T-cell (primary cell): ENCODE measurements at regions not wholly inside any gene's neighbourhood (a gene's known extent, or its start where the extent isn't known, plus 50 kb on each side); places are given as distances from the start of the nearest gene placed in this dataset.

Experiments used
- ATAC-seq, 4 experiments: fragments of 200-7000 bp in 3 of 4; fragments of 150-1000 bp in 1 of 4; cut with Tn5 transposase; replicated peaks in 1 of 4; 1 replicate in 3 of 4; 2 replicates in 1 of 4; pipeline ENCODE4 v1.10.0; 2021; ENCODE audit warnings: moderate library complexity in 3 of 4, mild to moderate bottlenecking in 2 of 4, moderate number of reproducible peaks in 1 of 4
- CTCF ChIA-PET, 2 donors: fragments of 300-600 bp; sonication (Branson Sonifier 250); formaldehyde crosslinking; loops; one replicate each; lab custom pipeline; 2022; ENCODE audit warnings: antibody characterized with exemption in 2 of 2; lab: Charles Lee
- POLR2A ChIA-PET, 2 donors: fragments of 300-600 bp; sonication (Branson Sonifier 250); formaldehyde crosslinking; loops; one replicate each; lab custom pipeline; 2022; ENCODE audit warnings: antibody characterized with exemption in 2 of 2; lab: Charles Lee
- DNase-seq, 35 experiments: peaks; one replicate each; pipeline versions ENCODE4 v3.0.0 to v3.0.0-alpha.2; 2013 to 2023
- H3K27ac ChIP-seq: one replicate; pipeline ENCODE4 v1.5.1; 2013; ENCODE audit warnings: low read length
- H3K27me3 ChIP-seq, 2 experiments: replicated peaks in 1 of 2; 1 replicate in 1 of 2; 2 replicates in 1 of 2; pipeline versions ENCODE4 v1.6.1 to v1.7.0; 2013; ENCODE audit warnings: low read length in 1 of 2, mixed read lengths in 1 of 2; ENCODE audit not compliant: control insufficient read depth in 2 of 2, insufficient read depth in 2 of 2; ENCODE audit errors: extremely low read depth in 1 of 2
- H3K36me3 ChIP-seq, 2 donors: 1 replicate in 1 of 2; 2 replicates in 1 of 2; pipeline versions ENCODE4 v1.6.1 to v1.7.0; 2013; ENCODE audit warnings: low read length in 1 of 2; ENCODE audit not compliant: control insufficient read depth in 2 of 2, insufficient read depth in 1 of 2; ENCODE audit errors: extremely low read depth in 1 of 2
- H3K4me1 ChIP-seq, 2 experiments: 1 replicate in 1 of 2; 2 replicates in 1 of 2; pipeline versions ENCODE4 v1.6.1 to v1.7.0; 2013; ENCODE audit warnings: low read length in 2 of 2, mixed read lengths in 1 of 2; ENCODE audit not compliant: insufficient read depth in 2 of 2, control insufficient read depth in 1 of 2; ENCODE audit errors: extremely low read depth in 1 of 2
- H3K4me3 ChIP-seq, 2 donors: 1 replicate in 1 of 2; 2 replicates in 1 of 2; pipeline versions ENCODE4 v1.5.1 to v1.7.0; 2013; ENCODE audit warnings: mild to moderate bottlenecking in 2 of 2, low read length in 1 of 2, moderate library complexity in 1 of 2; ENCODE audit not compliant: control insufficient read depth in 1 of 2; ENCODE audit errors: extremely low read depth in 1 of 2
- H3K9me3 ChIP-seq: 2 replicates; pipeline ENCODE4 v1.7.0; 2013
- H3K27ac Mint-ChIP-seq, 2 donors: one replicate each; pipeline ENCODE4 v1.8.0; 2020 to 2021; ENCODE audit warnings: mild to moderate bottlenecking in 2 of 2, mixed read lengths in 2 of 2
- H3K27me3 Mint-ChIP-seq, 2 donors: one replicate each; pipeline ENCODE4 v1.8.0; 2021 to 2022; ENCODE audit warnings: mixed read lengths in 2 of 2
- H3K36me3 Mint-ChIP-seq: one replicate; pipeline ENCODE4 v1.8.0; 2021; ENCODE audit warnings: mixed read lengths
- H3K4me1 Mint-ChIP-seq, 3 donors: one replicate each; pipeline ENCODE4 v1.8.0; 2020 to 2022; ENCODE audit warnings: mixed read lengths in 3 of 3, mild to moderate bottlenecking in 1 of 3
- H3K4me3 Mint-ChIP-seq, 3 donors: one replicate each; pipeline ENCODE4 v1.8.0; 2020 to 2022; ENCODE audit warnings: mild to moderate bottlenecking in 3 of 3, mixed read lengths in 3 of 3, moderate library complexity in 3 of 3
- H3K9me3 Mint-ChIP-seq, 3 donors: one replicate each; pipeline ENCODE4 v1.8.0; 2020 to 2022; ENCODE audit warnings: mixed read lengths in 3 of 3
- WGBS: methylation state at CpG from one replicate; pipeline ENCODE4 v1.1.5; 2013; ENCODE audit warnings: missing lambda C conversion rate; ENCODE audit not compliant: insufficient coverage; 5-methylcytosine and 5-hydroxymethylcytosine counted together

GRCh38 chr6:147905711-147906110 lies 397.2 kb downstream of the SAMD5 start:
- Histone ChIP-seq H3K9me3 (no peaks in the 10 kb centered on the region), H3K27ac (no peak overlapping the region), H3K4me1 (no peaks in the 10 kb centered on the region), H3K27me3 (no peaks in the 10 kb centered on the region), H3K36me3 (no peaks in the 10 kb centered on the region), H3K4me3 (no peak overlapping the region)
- Mint-ChIP-seq H3K36me3 (no peaks in the 10 kb centered on the region), H3K4me1 (no peaks in the 10 kb centered on the region), H3K4me3 (no peak overlapping the region), H3K9me3 (peaks cover 0 to 4% (median 0%) of the 10 kb centered on the region in 3 donors), H3K27ac (no peak overlapping the region), H3K27me3 (peaks cover 0 to 4% of the 10 kb centered on the region in 2 donors)
- CTCF ChIA-PET = no interaction called here
- DNase-seq (no peak), ATAC-seq (no peak)
- WGBS = no CpG with 5 or more reads among the region's 3 CpGs
- POLR2A ChIA-PET = no interaction called here

GRCh38 chr6:147906361-147906760 lies 397.9 kb downstream of the SAMD5 start:
- Histone ChIP-seq H3K4me3 (no peak overlapping the region), H3K27me3 (no peaks in the 10 kb centered on the region), H3K36me3 (no peaks in the 10 kb centered on the region), H3K27ac (no peak overlapping the region), H3K4me1 (no peaks in the 10 kb centered on the region), H3K9me3 (no peaks in the 10 kb centered on the region)
- no peak overlapping the region for H3K4me3 Mint-ChIP-seq
- WGBS = no CpG with 5 or more reads among the region's 3 CpGs
- H3K27ac Mint-ChIP-seq = no peak overlapping the region
- ChIA-PET POLR2A (no interaction called here), CTCF (no interaction called here)
- DNase-seq = no peak
- no peaks in the 10 kb centered on the region for H3K4me1 Mint-ChIP-seq
- no peaks in the 10 kb centered on the region for H3K36me3 Mint-ChIP-seq
- H3K27me3 Mint-ChIP-seq = peaks cover 0 to 4% of the 10 kb centered on the region in 2 donors
- no peak for ATAC-seq
- H3K9me3 Mint-ChIP-seq = peaks cover 0 to 4% (median 0%) of the 10 kb centered on the region in 3 donors

- H3K27me3 ChIP-seq = no peaks in the 10 kb centered on the region
Measured at GRCh38 chr6:147909640-147910039, 401.1 kb downstream of the SAMD5 start.

GRCh38 chr6:147910281-147910680 lies 401.8 kb downstream of the SAMD5 start:
- WGBS = no CpG with 5 or more reads among the region's 9 CpGs
- no peak overlapping the region for H3K4me3 Mint-ChIP-seq
- ChIA-PET POLR2A (no interaction called here), CTCF (no interaction called here)
- H3K4me3 ChIP-seq = no peak overlapping the region
- H3K27ac Mint-ChIP-seq = no peak overlapping the region
- peaks cover 0 to 4% of the 10 kb centered on the region in 2 donors for H3K27me3 Mint-ChIP-seq
- no peaks in the 10 kb centered on the region for H3K36me3 Mint-ChIP-seq
- H3K4me1 Mint-ChIP-seq = no peaks in the 10 kb centered on the region
- no peak overlapping the region for H3K27ac ChIP-seq
- H3K27me3 ChIP-seq = no peaks in the 10 kb centered on the region
- H3K4me1 ChIP-seq = no peaks in the 10 kb centered on the region
- DNase-seq (no peak), ATAC-seq (no peak)
- no peaks in the 10 kb centered on the region for H3K9me3 ChIP-seq
- peaks cover 0 to 11% (median 8%) of the 10 kb centered on the region in 3 donors for H3K9me3 Mint-ChIP-seq
- no peaks in the 10 kb centered on the region for H3K36me3 ChIP-seq

More at GRCh38 chr6:147909640-147910039, 401.1 kb downstream of the SAMD5 start:
- Mint-ChIP-seq H3K27me3 (peaks cover 0 to 4% of the 10 kb centered on the region in 2 donors), H3K9me3 (peaks cover 0 to 10% (median 5%) of the 10 kb centered on the region in 3 donors), H3K4me3 (no peak overlapping the region), H3K4me1 (no peaks in the 10 kb centered on the region), H3K36me3 (no peaks in the 10 kb centered on the region), H3K27ac (no peak overlapping the region)
- ATAC-seq (no peak), DNase-seq (no peak)
- no peak overlapping the region for H3K27ac ChIP-seq
- no peaks in the 10 kb centered on the region for H3K4me1 ChIP-seq
- POLR2A ChIA-PET = no interaction called here
- no peaks in the 10 kb centered on the region for H3K9me3 ChIP-seq
- WGBS = no CpG with 5 or more reads among the region's 7 CpGs
- CTCF ChIA-PET = no interaction called here
- no peaks in the 10 kb centered on the region for H3K36me3 ChIP-seq
- H3K4me3 ChIP-seq = no peak overlapping the region

- CTCF ChIA-PET = no interaction called here
Measured at GRCh38 chr6:147911057-147911456, 402.6 kb downstream of the SAMD5 start.

GRCh38 chr6:147911686-147912085 lies 403.2 kb downstream of the SAMD5 start:
- no peaks in the 10 kb centered on the region for H3K4me1 Mint-ChIP-seq
- H3K27me3 Mint-ChIP-seq = no peaks in the 10 kb centered on the region
- Histone ChIP-seq H3K9me3 (no peaks in the 10 kb centered on the region), H3K4me3 (no peak overlapping the region), H3K27me3 (no peaks in the 10 kb centered on the region), H3K27ac (no peak overlapping the region), H3K36me3 (no peaks in the 10 kb centered on the region), H3K4me1 (no peaks in the 10 kb centered on the region)
- no peak for DNase-seq
- no peak for ATAC-seq
- ChIA-PET CTCF (no interaction called here), POLR2A (no interaction called here)
- no peak overlapping the region for H3K27ac Mint-ChIP-seq
- H3K9me3 Mint-ChIP-seq = peaks cover 0 to 11% (median 8%) of the 10 kb centered on the region in 3 donors
- no peaks in the 10 kb centered on the region for H3K36me3 Mint-ChIP-seq
- no peak overlapping the region for H3K4me3 Mint-ChIP-seq
- no CpG with 5 or more reads among the region's 2 CpGs for WGBS

More at GRCh38 chr6:147911057-147911456, 402.6 kb downstream of the SAMD5 start:
- H3K27ac ChIP-seq = no peak overlapping the region
- H3K9me3 ChIP-seq = no peaks in the 10 kb centered on the region
- H3K4me1 ChIP-seq = no peaks in the 10 kb centered on the region
- no peak for DNase-seq
- H3K4me1 Mint-ChIP-seq = no peaks in the 10 kb centered on the region
- H3K27me3 ChIP-seq = no peaks in the 10 kb centered on the region
- WGBS = 100% methylated on average over 1 of the region's 3 CpGs
- no peak overlapping the region for H3K4me3 ChIP-seq
- POLR2A ChIA-PET = no interaction called here
- H3K27me3 Mint-ChIP-seq = peaks cover 0 to 4% of the 10 kb centered on the region in 2 donors
- ATAC-seq = no peak
- no peak overlapping the region for H3K4me3 Mint-ChIP-seq
- H3K36me3 Mint-ChIP-seq = no peaks in the 10 kb centered on the region
- H3K9me3 Mint-ChIP-seq = peaks cover 0 to 11% (median 8%) of the 10 kb centered on the region in 3 donors
- no peaks in the 10 kb centered on the region for H3K36me3 ChIP-seq
- H3K27ac Mint-ChIP-seq = no peak overlapping the region

GRCh38 chr6:147922799-147923198 lies 414.3 kb downstream of the SAMD5 start:
- WGBS = 78% methylated on average over 3 of the region's 7 CpGs
- Mint-ChIP-seq H3K27me3 (no peaks in the 10 kb centered on the region), H3K27ac (no peak overlapping the region), H3K4me1 (no peaks in the 10 kb centered on the region), H3K4me3 (no peak overlapping the region), H3K9me3 (peaks cover 7 to 27% (median 16%) of the 10 kb centered on the region in 3 donors), H3K36me3 (no peaks in the 10 kb centered on the region)
- POLR2A ChIA-PET = no interaction called here
- no peaks in the 10 kb centered on the region for H3K9me3 ChIP-seq
- no peak for ATAC-seq
- no peaks in the 10 kb centered on the region for H3K27me3 ChIP-seq
- H3K4me3 ChIP-seq = no peak overlapping the region
- no peak for DNase-seq
- no peaks in the 10 kb centered on the region for H3K36me3 ChIP-seq
- CTCF ChIA-PET = no interaction called here
- H3K4me1 ChIP-seq = no peaks in the 10 kb centered on the region
- no peak overlapping the region for H3K27ac ChIP-seq
